CD4-positive, alpha-beta T cell treated with Interleukin-4 for 4 hours (primary cell): ENCODE measurements at regions not wholly inside any gene's neighbourhood (a gene's known extent, or its start where the extent isn't known, plus 50 kb on each side); places are given as distances from the start of the nearest gene placed in this dataset.

Source experiments
- DNase-seq: peaks from one replicate; pipeline ENCODE4 v3.0.0-alpha.2; 2020

DNA sequence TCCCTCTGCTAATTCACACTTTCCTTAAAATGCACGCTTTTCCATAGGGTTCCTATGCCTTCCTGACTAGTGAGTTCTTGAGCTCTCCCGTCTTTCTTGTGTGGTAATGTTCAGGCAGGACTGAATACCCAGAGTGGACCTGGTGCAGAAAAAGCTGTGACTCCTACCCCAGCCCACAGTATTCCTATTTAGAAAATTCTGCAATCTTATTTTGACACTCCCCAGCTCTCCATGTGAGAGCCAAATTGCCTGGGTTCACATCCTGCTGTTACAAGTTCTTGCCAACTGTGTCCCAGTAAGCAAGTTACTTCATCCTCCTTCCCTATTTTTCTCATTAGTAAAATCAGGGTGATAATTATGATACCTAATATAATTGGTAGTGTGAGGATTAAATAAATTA lies 290.8 kb upstream of the SLCO3A1 start:
- no peak for DNase-seq

DNA sequence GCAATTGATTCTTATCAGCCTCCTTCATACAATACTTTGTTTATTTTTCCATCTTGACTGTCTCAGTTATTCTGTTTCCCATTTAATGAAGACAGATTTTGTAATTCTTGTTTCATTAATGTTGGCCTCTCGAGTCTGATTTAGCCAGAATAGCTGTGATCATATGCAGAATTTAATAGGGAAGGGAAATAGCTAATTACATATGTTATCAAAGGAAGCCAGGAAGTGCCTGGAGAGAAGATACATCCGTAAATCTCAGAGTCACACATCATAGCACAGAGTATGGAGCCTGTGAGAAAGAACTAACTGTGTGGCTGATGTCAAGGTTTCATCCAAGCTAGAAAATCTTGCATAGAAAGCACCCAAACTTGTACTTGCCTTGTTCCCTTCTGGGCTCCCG lies 288.9 kb upstream of the SLCO3A1 start:
- DNase-seq = no peak

DNA sequence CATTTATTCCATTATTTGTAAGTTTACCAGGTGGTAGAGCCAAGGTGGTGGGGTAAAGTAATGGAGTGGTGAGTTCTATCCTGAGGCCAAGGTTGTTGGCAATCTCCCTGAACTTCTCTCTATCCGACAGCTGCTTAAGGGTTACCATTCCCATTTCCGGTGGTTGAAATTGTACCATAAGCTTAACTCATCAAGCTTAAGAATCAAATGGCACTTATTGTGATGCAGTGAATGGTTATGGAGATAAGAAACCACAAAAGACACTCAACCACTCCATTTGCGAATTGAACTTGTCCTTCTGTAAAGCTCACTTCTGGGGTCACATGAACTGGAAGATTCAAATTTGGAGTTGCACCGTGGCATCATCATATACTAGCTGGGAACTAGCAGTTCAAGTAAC lies 287.4 kb upstream of the SLCO3A1 start:
- no peak for DNase-seq

DNA sequence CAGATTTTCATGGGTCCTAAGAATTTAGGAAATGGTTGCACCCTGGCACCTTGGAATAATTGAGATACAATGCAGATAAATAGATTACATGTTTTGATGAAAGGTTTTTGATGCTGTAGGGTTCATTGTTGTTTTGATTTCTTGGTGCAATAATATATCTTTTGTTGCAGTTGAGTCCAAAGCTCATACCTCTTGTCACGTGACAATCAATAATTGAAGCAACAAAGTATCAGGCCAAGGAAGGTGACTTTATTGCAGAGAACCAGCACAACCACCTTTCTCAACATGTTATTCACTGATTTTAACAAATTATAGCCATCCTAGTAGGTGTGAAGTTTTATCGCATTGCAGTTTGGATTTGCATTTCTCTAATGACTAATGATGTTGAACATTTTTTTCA lies 285.5 kb upstream of the SLCO3A1 start:
- no peak for DNase-seq

DNA sequence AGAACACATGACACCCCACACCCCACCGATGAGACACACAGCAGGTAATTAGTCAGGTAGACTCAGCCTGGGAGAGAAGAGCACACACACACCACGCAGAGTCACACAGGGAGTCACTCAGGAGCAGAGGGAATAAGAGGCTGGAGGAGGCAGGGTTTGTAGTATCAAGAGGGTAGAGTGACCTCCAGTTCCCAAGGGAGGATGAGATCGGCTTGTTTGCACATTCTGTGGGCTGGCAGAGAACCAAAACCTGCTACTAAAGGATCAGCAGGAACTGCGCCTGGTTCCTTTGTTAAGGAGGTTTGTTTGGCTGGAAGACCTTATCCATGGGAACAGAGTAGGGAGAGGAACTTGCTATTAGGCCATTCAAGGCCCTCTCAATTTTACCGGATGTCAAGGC lies 281.4 kb upstream of the SLCO3A1 start:
- DNase-seq = no peak

DNA sequence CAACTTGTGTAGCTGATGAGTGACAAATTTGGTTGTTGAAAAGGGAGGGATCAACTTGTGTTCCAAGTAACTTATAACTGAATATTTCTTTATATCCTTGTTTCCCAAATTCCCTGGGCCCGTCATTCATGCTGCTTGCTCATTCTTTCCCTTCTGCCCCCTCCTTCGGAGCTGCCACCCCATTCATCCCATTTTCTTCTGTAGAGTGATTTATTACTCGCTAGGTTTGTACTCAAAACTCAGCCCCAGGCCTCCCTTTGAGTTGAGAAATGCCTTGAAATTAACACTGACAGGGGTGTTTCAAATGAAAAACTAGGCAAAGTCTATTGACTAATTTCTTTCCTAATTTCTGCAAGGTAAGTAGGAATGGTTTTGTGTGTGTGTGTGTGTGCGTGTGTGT lies 277.4 kb upstream of the SLCO3A1 start:
- DNase-seq = no peak

DNA sequence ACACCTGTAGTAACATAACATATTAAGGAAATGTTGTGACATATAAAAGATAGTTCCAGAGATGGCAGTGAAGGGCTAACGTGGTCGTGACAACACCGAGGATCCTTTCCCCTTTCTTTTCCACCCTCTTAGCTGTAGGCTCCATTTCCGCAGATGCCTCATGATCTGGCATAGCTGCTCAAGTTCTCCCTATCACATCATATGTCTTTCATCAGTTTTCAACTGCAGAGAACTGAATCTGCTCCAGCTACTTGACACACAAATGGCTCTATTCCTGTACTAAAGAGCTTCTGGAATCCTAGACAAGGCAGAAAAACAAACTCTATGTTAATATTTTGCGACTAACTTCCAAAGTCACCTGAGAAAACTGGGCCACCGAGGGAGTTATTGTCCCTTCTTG lies 275.0 kb upstream of the SLCO3A1 start:
- DNase-seq = no peak

DNA sequence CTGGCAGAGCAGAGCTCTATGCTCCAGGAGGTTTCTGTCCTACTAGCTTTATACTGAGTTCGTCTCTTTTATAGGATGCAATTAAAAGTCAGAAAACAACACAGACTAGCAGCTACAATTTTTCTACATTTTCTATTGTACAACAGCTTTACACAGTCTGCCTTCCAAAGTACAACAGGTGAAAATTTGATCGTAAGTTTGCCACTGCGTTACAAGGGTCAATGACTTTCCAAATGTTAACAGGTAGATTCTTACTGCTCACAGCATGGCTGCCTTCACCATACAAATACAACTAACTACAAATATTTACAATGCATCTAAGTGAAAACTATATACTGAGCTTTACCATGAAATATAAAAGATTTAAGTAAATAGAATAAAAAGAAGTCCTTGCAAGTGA lies 268.6 kb upstream of the SLCO3A1 start:
- DNase-seq = no peak

DNA sequence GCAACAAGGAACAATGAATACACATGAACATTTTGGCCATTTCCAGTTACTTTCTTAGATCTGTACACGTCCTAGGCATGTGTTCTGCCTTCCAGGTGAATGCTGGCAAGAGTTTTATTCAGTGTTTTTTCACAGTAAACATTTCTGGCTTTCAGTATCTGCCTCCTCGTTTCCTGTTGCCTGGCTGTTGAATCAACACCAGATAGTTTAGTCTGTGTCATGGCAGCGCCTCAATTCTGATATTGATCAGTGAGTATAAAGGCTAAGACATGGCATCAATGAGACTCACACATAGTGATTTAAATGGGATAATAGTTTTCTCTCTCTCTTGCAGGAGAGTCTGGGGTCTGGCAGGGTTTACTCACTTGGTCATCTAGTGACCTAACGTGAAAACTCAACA lies 266.9 kb upstream of the SLCO3A1 start:
- no peak for DNase-seq

DNA sequence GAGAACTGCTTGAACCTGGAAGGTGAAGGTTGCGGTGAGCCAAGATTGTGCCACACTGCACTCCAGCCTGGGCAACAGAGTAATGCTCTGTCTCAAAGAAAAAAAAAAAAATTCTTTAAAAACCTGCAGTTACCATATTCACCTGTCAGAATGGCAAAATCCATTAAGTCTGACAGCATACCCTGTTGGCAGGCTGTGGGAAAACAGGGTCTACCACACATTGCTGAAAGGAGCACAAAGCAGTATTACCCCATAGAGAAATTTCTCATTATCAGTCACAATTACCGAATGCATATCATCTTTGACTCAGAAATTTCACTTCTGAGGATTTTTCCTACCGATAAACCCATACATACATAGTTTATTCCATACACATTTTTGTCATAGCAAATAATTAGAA lies 264.1 kb upstream of the SLCO3A1 start:
- DNase-seq = no peak

DNA sequence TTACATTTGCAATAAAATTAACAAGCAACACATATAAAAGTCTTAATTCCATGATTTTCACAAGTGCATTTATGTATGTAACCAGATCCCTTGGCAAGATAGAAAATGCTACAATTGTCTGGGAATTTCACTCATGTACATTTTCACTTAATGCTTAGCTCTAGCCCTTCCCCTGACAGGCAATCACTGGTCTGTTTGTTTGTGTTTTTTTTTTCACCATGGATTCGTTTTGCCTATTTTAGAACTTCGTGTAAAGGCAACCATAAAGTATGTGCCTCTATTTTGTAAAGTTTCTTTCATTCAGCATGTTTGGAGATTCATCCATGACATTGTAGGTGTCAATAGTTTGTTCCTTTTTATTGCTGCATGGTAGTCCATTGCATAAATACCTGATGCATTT lies 260.9 kb upstream of the SLCO3A1 start:
- no peak for DNase-seq

DNA sequence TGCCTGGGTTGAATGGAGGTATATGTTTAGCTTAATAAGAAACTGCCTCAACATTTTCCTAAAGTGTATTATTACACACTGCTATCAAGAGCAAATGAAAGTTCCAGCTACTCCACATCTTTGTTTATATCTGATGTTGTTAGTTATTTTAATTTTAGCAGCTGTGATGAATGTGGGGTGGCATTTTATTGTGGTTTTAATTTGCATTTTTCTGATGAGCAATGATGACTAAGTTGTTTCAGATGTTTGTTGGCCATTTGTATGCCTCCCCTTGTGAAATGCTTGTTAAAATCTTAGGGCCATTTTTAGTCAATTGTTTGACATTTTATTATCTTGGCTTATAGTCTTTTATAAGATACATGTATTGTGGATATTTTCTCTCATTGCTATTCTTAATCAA lies 260.4 kb upstream of the SLCO3A1 start:
- DNase-seq = no peak

DNA sequence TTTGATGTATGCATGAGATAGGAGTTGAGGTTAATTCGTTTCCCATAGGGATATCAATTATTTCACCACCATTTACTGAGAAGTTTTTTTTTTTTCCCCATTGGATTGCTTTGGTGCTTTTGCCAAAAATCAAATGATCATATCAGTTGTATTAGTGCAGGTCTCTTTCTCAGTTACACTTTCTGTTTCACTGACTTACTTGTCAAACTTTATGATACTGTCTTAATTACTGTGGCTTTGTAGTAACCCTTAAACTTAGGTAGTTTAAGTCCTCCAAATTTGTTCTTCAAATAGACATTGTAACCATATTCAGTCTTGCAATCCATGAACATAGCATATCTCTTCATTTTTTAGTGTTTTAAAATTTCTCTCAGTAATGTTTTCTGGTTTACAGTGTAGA lies 259.9 kb upstream of the SLCO3A1 start:
- no peak for DNase-seq

DNA sequence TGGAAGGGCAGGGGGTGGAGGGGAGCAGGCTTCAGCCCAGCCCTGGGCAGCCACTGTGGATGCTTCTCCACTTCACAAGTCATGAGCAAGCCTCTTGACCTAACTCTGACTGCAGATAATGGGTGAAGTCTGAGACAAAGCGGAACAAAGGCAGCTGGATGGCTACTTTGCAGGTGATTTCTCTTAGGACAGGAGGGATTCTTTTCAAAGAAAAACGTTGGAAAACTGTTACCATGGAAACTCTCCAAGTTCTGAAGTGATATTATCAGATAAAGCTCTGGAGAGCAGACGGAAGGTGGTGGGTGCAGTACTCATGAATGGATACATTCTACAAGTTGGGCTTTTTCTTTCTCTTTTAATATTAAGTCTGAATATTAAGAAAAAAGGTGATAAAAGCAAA lies 254.2 kb upstream of the SLCO3A1 start:
- DNase-seq = no peak

DNA sequence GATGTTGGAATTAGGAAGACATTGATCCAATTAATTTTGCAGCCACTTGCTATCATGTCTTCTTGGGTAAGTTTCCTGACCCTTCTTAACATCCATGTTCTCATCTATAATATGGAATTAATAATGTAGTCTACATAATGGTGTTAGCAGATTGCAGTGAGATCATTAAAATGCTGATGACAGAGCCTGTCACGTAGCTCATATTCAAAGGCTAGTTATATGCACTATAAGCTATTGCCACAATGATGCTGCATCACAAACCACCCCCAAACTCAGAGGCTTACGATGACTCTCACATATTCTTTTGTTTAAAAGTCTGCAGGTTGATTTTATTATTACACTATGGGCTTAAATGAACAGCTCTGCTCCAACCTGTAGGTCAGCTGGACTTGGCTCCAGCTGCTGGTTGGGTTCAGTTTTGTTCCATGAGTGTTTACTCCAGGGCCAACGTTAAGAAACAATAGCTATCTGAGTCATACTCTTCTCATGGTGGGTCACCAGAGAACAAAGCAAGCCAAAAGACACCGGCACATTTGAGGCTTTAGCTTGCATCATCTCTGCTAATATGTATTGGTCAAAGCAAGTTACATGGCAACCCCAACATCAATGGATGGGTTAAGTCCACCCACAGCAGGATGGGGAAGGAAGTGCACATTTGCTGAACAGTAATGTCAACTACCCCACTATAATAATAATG lies 250.0 kb upstream of the SLCO3A1 start:
- no peak for DNase-seq

DNA sequence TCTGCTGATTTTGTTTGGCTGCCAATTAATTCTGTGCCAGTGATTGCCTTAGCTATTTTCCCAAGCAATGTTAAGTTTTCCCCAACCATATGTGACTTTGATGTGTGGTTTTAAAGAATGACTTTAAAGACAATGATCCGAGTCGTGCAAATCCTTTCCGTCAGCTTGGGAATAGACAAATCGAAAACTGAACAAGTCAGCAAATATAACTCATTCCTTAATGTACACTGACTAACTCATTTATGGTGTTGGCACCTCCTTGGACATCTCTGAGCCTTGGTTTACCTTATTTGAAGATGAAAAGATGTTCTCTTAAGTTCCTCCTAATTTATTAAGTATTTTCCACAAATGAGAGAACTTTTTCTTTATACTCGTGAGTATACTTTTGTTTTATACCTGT lies 249.4 kb upstream of the SLCO3A1 start:
- DNase-seq = no peak

DNA sequence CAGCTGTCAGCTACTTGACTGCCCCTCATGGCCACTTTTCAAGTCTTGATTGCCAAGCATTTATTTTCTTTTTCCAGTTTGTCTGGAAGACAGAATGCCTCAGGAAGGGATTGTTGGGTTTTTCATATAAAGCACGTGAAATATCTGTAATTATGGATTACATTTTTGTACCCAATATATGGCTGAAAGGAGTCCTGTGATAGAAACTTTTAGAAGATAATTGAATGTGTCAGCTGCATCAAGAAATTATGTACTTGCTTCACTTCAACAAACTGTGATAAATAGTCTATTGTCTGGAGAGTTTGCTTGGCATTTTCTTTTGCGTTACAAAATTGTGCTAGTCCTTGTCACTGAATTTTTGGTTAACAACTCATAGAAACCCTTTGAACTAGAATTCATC lies 247.9 kb upstream of the SLCO3A1 start:
- no peak for DNase-seq

DNA sequence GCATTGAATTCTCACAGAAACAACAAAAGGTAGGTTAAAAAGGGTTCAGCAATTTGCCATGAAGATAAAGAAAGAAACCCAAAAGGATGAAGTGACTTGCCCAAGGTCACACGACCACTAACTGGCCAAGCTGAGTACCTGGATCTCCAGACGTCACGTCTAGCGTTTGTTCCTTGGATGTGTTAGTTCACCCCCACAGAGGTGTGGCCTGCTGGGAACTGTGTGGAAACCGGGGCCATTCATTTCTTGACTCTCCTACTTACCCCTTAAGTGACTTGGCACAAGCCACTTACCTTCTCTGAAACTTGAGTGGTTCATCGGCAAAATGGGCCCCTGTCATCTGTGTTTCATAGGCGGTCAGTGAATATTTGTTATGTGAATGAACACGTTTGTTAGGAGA lies 244.3 kb upstream of the SLCO3A1 start:
- no peak for DNase-seq

DNA sequence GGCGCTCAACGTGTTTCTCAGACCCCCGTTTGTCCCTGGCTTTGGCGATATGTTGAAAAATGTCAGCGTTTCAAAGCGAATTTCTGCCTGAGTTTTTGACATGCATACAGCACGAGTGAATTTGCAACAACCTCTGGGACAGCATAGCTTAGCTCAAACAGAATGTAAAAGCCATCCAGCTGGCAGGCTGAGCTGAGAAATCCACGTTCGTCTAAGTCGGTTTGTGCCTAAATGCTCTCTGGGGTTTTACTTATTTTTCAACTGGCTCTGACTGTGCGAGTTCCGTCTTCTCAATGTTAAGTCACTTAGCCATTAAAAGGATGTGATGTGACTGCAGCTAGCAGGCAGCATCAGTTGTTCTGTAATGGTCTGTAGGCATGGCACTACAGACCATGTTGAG lies 243.5 kb upstream of the SLCO3A1 start:
- DNase-seq = no peak

DNA sequence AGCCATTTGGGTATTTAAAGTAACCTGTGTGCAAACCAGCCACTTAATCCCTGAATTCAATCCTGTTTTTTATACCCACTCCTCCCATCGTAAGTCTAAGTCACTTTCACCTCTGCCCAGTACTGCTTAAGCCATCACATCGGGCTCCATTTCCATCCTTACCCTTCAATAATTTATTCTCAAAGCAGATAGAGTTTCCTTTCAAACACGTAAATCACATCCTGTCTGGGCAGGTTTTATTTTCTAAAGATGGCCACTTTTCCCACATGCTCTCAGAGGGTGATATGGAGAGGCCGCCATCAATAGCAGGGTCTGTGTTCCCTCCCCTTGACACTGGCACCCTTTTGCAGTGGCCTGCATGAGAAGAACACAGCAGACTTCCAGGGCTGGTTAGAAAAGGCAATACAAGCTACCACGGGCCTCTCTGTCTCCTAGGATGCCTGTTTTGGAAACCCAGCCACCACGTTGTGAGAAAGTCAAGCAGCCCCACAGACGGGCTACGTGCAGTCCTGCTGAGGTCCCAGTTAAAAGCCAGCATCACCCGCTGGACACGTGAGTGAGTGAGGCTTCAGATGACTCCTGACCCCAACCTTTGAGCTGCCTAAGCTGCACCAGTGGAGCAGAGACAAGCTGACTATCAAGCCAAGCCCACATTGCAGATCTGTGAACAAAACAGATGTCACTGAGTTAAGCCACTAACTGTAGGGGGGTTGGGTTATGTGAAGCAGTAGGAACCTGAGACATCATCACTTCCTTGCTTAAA lies 241.8 kb upstream of the SLCO3A1 start:
- DNase-seq = no peak

DNA sequence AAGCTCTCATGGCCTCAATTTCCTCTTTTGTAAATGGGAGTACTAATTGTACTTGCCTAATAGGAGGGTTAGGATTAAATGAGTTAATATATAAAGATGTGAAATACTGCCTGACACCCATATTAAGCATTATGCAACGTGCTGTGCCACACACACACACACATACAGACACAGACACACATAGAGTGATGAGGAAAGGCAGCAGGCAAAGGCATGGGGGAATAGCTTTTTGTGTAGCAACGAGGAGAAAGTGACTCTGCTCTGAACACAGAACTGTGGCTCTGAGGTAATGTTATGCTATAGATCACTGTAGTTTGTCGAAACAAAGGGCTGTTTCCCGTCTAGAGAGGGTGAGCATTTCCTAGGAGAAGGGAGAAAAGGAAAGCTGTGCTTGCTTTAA lies 233.3 kb upstream of the SLCO3A1 start:
- no peak for DNase-seq

DNA sequence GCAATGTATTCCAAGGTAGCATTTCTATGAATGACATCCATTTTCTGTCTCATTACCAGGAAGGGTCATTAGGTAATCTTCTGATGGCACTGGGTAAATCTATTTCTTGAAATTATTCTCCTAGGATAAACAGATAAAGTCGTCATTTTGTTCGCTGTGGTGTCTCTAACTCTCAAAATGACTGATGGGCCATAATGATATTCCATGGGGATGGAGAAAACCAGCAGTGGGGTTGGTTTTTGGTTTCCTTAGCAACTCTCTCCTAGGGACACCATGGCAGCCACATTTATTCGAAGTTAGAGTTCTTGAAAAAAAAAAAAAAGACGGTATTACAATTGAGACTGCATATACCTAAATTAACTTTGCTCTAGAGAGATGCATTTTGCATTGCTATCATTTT lies 231.3 kb upstream of the SLCO3A1 start:
- DNase-seq = no peak

DNA sequence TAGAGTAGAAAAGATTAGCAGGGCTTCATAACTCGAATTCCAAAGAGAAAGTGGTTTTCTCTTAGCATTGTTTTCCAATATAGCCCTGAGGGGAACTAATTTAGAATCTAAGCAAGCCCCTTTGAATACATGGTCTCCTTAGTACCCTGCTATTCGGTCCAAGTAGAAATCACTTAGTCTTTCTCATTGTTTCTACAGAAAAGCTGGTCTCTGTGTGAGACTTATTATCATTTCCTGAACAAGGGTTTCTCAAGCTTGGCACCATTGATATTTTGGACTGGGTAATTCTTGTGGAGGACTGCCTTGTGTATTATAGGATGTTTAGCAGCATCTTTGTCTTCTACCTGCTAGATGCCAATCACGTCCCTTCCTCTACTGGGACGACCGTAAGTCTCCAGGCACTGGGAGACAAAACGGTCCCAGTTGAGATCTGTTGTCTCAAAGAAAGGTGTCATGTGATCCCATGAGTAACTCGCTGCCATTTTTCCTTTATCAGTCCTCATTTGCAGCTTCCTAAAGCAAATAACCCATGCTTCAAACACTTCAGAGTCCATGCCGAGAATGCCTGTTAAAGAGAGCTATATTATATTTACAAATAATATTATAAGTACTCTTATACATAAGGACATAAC lies 230.7 kb upstream of the SLCO3A1 start:
- no peak for DNase-seq

DNA sequence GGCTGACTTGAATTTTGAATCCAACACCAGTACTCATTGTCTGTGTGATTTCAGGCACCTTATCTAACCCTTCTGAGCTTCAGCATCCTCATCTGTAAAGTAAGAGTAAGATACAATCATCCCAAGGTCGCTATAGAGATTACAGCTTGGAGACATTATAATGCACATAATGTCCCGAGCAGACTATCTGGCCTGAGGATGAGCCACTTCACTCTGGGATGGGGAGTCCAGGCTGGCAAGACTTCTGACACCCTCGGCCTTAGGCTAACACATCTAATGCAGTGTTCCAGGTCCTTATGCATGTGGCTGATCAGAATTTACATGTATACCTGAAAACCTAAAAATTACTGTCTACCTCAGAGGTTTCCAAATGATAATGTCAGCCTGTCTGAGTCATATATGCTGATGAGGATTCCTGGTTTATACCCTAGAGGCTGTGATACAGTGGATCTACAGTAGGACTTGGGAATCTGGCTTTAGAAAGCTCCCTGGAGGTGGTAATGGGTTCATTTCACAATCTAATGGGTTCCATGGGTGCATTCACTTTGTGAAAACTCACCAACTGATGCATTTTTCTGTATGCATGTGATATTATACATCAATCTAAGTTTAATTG lies 229.0 kb upstream of the SLCO3A1 start:
- no peak for DNase-seq
